ENCODE measurements at regions not wholly inside any gene's neighbourhood (a gene's known extent, or its start where the extent isn't known, plus 50 kb on each side); places are given as distances from the start of the nearest gene placed in this dataset.

DNA sequence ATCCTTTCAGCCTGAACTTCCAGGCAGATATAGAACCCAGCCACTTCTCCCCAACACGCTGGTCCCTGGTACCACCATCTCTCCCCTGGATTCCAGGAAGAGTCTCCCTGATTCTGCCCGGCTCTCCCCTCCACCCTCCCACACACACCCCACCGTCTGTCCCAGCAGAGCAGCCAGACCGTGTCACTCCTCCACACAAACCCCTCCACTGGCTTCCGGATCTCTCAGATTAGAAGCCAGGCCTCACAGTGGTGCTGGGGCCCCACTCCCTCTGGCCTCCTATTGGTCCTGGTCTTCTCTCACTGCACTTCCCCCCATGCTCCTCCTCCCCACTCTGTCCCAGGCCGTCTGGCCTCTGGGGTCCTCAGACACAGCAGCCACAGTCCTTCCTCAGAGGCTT, 52.4 kb upstream of the CDKN3 start:
- H3K27ac Mint-ChIP-seq, result no peak overlapping the region
- no peaks in the 10 kb centered on the region for H3K9me3 Mint-ChIP-seq
- H3K4me3 Mint-ChIP-seq, result no peak overlapping the region
- peaks cover 11% of the 10 kb centered on the region for H3K27me3 Mint-ChIP-seq
- H3K4me1 Mint-ChIP-seq (ENCODE audit: low read depth), result no peaks in the 10 kb centered on the region
- no peaks in the 10 kb centered on the region for H3K36me3 Mint-ChIP-seq (ENCODE audit: low read depth)

DNA sequence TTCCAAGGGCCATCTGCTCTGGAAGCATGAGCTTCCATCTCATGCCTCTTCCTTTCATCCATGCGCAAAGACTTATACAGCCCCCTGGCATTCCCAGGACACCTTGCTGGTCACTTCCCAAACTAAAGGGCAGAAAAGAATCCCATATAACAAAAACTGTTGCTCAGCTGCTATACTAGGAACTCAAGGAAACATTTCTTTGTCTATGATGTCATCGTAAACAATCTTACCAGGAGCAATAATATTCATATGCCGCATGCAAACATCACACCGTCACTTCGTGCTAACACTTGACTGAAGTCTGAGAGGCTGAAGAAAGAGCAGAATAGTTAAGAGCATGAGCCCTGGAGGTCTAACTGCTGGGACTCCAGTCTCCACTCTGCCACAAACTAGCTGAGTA, 50.5 kb upstream of the CDKN3 start:
- peaks cover 25% of the 10 kb centered on the region for H3K27me3 Mint-ChIP-seq
- H3K4me3 Mint-ChIP-seq, result no peak overlapping the region
- H3K36me3 Mint-ChIP-seq (ENCODE audit: low read depth), result no peaks in the 10 kb centered on the region
- H3K4me1 Mint-ChIP-seq (ENCODE audit: low read depth), result no peaks in the 10 kb centered on the region
- no peaks in the 10 kb centered on the region for H3K9me3 Mint-ChIP-seq
- no peak overlapping the region for H3K27ac Mint-ChIP-seq

Measured in stimulated activated naive CD8-positive, alpha-beta T cell treated with anti-CD3 and anti-CD28 coated beads, Interleukin-15, Interleukin-2, amounts not matched to agents 100 ng/mL and 50 ng/mL, for 24 hours (primary cell).